Stimulated activated naive B cell treated with anti-CD40 and anti-IgM and Interleukin-4, amounts not matched to agents 10 μg/mL and 1 μg/mL and 100 μg/mL, for 72 hours (primary cell): ENCODE measurements at regions not wholly inside any gene's neighbourhood (a gene's known extent, or its start where the extent isn't known, plus 50 kb on each side); places are given as distances from the start of the nearest gene placed in this dataset.

Experiments
- ATAC-seq, 2 donors: fragments of 150-1000 bp; cut with Tn5 transposase; replicated peaks; 2 replicates each; pipeline ENCODE4 v1.10.0; 2021; ENCODE audit warnings: moderate library complexity in 1 of 2
- DNase-seq: peaks from one replicate; pipeline ENCODE4 v3.0.0; 2021
- H3K27ac Mint-ChIP-seq: one replicate; pipeline ENCODE4 v1.8.0; 2022; ENCODE audit warnings: mild to moderate bottlenecking, mixed read lengths
- H3K27me3 Mint-ChIP-seq, 2 donors: one replicate each; pipeline ENCODE4 v1.8.0; 2022; ENCODE audit warnings: mixed read lengths in 2 of 2
- H3K36me3 Mint-ChIP-seq, 2 donors: one replicate each; pipeline ENCODE4 v1.8.0; 2022; ENCODE audit warnings: mixed read lengths in 2 of 2, mild to moderate bottlenecking in 1 of 2
- H3K4me1 Mint-ChIP-seq, 2 donors: one replicate each; pipeline ENCODE4 v1.8.0; 2022; ENCODE audit warnings: mixed read lengths in 2 of 2, mild to moderate bottlenecking in 1 of 2
- H3K4me3 Mint-ChIP-seq, 2 donors: one replicate each; pipeline ENCODE4 v1.8.0; 2022; ENCODE audit warnings: mild to moderate bottlenecking in 2 of 2, mixed read lengths in 2 of 2, moderate library complexity in 1 of 2
- H3K9me3 Mint-ChIP-seq, 2 donors: one replicate each; pipeline ENCODE4 v1.8.0; 2022; ENCODE audit warnings: mixed read lengths in 2 of 2, mild to moderate bottlenecking in 1 of 2

DNA sequence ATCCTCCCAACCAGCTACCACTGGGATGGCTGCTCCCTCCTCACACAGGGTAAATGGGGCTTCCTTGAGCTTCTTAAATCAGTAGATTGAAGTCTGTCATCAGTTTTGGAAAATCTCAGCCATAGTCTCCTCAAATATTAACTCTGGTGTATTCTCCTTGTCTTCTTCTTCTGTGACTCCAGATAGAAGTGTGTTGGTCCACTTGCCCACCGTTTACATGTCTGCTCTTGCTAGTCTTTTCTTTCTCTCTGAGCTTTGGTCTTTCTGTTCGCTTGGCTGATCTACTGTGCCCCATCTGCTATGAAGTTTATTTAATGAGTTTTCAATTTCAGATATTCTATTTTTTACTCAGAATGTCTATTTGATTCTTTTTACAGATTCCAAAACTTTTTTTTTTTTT, 281.7 kb upstream of the HDAC4 start:
- peaks cover 30 to 38% of the 10 kb centered on the region in 2 donors for H3K27me3 Mint-ChIP-seq
- no peaks in the 10 kb centered on the region for H3K36me3 Mint-ChIP-seq
- no peak for DNase-seq
- H3K27ac Mint-ChIP-seq: no peak overlapping the region
- ATAC-seq: no peak
- no peak overlapping the region for H3K4me3 Mint-ChIP-seq
- H3K4me1 Mint-ChIP-seq: no peaks in the 10 kb centered on the region
- H3K9me3 Mint-ChIP-seq: peaks cover 5 to 6% of the 10 kb centered on the region in 2 donors

DNA sequence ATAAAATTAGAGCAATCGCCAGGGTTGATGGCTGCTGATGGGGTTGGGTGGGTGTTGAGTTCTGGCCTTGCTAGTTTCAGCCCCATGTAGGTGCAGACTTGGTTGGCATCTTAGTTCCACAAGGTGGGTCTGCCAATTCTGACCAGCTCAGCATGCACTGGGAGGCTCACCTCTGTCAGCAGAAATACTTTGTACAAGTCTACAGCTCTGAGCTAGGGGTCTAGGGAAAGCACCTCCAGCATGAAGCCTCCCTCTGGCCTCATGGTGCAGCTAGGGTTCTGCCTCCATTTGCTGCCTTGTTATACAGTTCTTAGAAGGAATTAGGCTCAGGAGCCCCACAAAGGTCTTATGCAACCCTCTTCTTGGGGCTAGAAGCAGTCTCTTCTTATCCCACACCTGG, 278.9 kb upstream of the HDAC4 start:
- H3K36me3 Mint-ChIP-seq: no peaks in the 10 kb centered on the region
- H3K4me1 Mint-ChIP-seq: no peaks in the 10 kb centered on the region
- H3K9me3 Mint-ChIP-seq: peaks cover 5 to 6% of the 10 kb centered on the region in 2 donors
- DNase-seq (no peak), ATAC-seq (no peak)
- no peak overlapping the region for H3K4me3 Mint-ChIP-seq
- no peak overlapping the region for H3K27ac Mint-ChIP-seq
- peaks cover 24 to 27% of the 10 kb centered on the region in 2 donors for H3K27me3 Mint-ChIP-seq

DNA sequence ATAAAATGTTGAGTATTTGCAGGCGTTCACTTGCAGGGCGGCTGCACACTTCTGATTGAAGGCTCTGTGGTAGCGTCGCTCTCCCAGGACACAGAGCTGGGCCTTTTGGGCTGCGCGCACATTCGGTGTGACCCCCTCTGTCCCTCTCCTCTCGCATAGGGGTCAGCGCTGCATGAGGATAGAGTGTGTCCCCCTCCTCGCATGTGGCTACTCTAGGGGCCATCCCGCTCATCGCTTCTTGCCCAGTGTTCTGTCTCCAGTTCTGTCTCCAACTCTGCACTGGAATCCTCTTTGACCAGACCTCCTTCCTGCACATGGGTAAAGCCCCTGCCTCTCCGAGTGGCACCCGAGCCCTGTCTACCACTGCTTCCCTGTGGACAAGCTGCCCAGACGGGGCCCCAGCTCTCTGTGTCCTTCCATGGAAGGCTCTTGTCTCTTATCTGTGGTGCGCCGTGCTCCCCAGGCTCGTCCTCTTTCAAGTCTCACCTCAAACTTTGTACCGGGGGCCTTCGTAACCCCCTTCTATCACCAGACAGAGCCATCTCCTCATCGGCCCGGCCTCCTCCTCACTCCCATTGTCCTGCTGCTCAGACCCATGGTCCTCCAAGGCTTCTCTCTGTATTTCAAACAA, 278.0 kb upstream of the HDAC4 start:
- DNase-seq (no peak), ATAC-seq (no peak)
- peaks cover 5 to 6% of the 10 kb centered on the region in 2 donors for H3K9me3 Mint-ChIP-seq
- no peak overlapping the region for H3K27ac Mint-ChIP-seq
- H3K36me3 Mint-ChIP-seq: no peaks in the 10 kb centered on the region
- peaks cover 15 to 17% of the 10 kb centered on the region in 2 donors for H3K27me3 Mint-ChIP-seq
- no peaks in the 10 kb centered on the region for H3K4me1 Mint-ChIP-seq
- H3K4me3 Mint-ChIP-seq: no peak overlapping the region

DNA sequence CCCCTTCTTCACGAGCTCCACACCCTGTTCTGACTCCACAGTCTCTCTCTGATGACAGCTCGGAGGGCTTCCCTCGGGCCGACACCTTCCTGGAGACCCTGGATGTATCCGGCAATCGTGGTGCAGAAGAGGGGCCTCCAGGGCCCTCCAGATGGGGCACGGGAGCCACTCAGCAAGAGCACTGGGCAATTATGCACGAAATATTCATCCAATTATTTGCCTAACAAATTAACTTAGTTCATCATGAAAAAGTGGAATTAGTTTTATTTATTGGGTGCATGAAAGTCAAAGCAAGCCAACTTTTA, 277.3 kb upstream of the HDAC4 start:
- DNase-seq: no peak
- peaks cover 11 to 13% of the 10 kb centered on the region in 2 donors for H3K27me3 Mint-ChIP-seq

DNA sequence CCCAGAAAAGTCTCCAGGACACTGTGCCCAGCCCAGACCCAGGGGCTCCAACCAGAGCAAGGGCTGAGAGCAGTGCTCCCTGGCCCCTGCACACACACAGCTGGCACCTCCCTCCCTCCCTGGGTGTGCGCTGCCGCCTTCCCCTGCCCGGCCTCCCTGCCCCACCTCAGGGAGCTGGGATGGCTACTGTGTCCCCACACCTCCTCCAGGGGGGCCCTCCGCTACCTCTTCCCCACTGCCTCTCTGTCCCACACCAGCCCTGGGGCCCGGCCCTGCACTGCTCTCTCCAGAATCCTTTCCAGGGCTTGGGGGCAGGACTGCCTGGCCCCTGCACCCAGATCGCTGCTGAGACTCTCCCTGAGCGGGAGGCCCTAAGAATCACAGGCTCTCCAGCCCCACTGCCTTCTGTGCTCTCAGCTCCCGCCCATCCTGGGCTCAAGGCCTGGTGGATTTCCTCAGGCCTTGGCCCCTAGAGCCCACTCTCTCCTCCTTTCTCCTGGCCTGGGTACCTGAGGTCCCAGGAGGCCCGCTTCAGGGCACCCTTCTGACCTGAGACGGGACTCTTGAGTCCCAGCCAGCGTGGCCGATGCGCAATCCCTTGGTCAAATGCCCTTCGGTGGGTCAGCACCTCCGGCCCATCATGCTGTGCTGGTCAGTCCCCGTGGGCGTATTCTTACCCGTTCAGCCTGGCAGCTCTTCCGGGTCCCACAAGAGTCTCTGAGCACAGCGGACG, 276.8 kb upstream of the HDAC4 start:
- ATAC-seq (no peak), DNase-seq (no peak)
- Mint-ChIP-seq H3K9me3 (peaks cover 2 to 4% of the 10 kb centered on the region in 2 donors), H3K4me3 (no peak overlapping the region), H3K27me3 (peaks cover 6 to 8% of the 10 kb centered on the region in 2 donors), H3K27ac (peak overlapping the region; percentile 33), H3K36me3 (no peaks in the 10 kb centered on the region), H3K4me1 (no peaks in the 10 kb centered on the region)

More for the DNA sequence above, 277.3 kb upstream of the HDAC4 start:
- Mint-ChIP-seq H3K36me3 (no peaks in the 10 kb centered on the region), H3K4me1 (no peaks in the 10 kb centered on the region), H3K9me3 (peaks cover 5 to 6% of the 10 kb centered on the region in 2 donors), H3K4me3 (no peak overlapping the region), H3K27ac (peak overlapping the region; percentile 33)
- ATAC-seq: no peak

DNA sequence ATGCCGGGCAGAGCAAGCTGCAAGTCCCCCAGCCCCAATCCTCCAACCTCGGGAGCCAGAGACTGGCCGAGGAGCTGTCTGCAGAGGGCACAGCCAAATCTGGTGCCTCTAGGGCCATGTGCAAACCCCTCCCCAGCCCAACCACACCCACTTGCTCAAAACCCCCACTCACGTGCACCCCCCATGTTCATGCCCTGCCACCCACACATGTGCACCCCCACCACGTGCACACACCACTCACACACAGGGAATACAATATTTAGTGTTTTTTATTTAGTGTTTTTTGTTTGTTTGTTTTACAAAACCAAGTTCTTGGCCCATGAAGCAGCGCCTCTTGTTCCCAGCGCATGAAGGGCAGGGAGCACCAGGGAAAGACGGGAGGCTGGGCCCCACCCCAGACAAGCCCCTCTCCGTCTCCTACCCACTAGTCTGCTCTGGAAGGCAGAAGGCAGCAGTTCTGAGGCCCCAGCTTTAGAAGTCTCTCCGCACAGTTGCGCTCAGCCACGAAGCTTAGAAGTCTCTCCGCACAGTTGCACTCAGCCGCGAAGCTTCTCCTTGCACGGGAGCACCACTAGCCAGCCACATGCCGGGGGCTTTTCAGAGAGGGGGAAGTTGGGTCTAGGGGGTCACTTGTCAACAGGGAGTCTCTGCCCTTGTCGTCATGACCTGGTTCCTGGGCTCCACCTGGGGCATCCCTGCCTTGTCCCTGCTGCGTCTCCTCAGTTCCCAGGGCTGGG, 276.1 kb upstream of the HDAC4 start:
- peaks cover 0 to 4% of the 10 kb centered on the region in 2 donors for H3K9me3 Mint-ChIP-seq

DNA sequence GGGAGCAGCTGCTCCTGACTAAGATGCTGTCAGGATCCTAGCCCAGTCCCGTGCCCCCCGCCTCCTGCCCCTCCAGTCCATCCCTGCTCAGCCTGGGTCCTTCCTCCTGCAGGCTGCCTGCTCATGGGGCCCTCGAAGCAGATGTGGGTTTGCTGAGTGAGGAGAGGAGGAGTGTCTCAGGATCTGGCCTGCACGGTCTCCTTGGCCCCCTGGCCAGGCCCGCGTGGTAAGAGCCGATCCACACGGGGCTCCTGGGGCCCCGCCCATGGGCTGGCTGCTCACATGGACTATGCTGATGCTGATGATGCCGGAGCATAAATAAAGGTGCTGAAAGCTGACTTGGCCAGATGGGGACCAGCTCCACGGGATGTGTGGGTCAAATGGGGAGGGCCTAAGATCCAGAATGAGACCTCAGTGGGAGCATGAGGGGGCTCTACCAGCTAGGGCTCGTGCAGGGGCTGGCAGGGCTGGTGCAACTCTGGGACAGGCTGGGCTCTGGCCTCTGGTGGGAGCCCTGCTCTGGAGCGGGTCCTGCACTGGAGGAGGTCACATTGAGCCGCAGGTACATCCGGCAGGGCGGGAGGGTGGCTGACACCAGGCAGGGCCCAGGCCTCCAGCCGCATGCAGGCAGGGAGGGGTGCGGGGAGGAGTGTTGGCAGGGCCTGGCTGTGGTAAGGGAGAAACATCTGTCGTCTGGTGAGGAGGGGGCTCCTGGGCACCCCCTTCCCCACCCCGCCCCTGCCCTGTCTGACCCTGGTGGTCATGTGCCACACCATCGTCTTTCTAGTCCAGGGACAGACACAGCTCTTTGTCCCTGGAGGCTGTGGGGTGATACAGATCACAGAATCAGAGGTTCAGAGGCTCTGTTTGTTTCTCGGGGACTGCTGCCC, 275.3 kb upstream of the HDAC4 start:
- ATAC-seq (no peak), DNase-seq (no peak)
- Mint-ChIP-seq H3K27ac (no peak overlapping the region), H3K9me3 (peaks cover 0 to 4% of the 10 kb centered on the region in 2 donors), H3K4me3 (no peak overlapping the region), H3K27me3 (peaks cover 5 to 6% of the 10 kb centered on the region in 2 donors), H3K4me1 (no peaks in the 10 kb centered on the region), H3K36me3 (no peaks in the 10 kb centered on the region)

More for the DNA sequence above, 276.1 kb upstream of the HDAC4 start:
- H3K27ac Mint-ChIP-seq: no peak overlapping the region
- H3K4me1 Mint-ChIP-seq: no peaks in the 10 kb centered on the region
- H3K27me3 Mint-ChIP-seq: peaks cover 5 to 6% of the 10 kb centered on the region in 2 donors
- no peak overlapping the region for H3K4me3 Mint-ChIP-seq
- ATAC-seq (no peak), DNase-seq (no peak)
- H3K36me3 Mint-ChIP-seq: no peaks in the 10 kb centered on the region

DNA sequence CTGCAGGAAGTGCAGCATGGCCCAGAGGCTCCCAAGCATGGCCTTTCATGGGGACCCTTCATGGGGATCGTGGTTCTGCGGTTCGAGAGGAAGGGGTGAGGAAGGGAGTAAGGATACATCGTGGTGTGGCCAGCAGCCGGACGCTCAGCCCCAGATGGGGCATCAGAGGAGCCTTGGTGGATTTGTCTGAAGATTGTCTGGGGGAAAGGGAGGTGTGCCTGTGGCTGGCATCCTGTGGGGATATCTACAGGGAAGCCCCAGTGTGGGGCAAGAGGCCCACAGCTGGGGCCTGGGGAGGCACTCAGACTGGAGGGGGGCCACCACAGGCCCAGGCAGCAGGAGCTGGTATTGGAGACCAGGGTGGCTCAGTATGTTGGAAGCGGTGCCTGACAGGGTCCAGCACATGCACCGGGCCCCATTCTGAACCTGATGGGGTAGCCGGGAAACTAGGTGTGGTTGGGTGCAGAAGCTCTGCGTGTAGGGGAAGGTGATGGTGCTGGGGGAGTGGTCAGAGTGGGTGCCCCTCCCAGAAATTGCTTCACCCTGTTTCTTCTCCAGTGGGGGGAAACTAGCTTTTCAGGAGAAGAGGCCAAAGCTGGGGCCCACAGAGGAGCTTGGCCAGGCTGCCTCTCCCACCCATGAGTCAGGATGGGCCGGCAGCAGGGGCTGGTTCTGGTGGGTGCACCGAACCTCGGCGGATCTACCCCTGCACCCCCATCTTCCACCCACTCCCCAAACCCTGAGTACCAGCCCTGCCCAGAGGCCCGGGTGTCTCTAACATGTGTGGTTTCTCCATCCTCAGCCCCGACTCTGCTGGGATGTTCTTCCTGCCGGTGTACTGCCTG, 274.4 kb upstream of the HDAC4 start:
- no peak overlapping the region for H3K27ac Mint-ChIP-seq

DNA sequence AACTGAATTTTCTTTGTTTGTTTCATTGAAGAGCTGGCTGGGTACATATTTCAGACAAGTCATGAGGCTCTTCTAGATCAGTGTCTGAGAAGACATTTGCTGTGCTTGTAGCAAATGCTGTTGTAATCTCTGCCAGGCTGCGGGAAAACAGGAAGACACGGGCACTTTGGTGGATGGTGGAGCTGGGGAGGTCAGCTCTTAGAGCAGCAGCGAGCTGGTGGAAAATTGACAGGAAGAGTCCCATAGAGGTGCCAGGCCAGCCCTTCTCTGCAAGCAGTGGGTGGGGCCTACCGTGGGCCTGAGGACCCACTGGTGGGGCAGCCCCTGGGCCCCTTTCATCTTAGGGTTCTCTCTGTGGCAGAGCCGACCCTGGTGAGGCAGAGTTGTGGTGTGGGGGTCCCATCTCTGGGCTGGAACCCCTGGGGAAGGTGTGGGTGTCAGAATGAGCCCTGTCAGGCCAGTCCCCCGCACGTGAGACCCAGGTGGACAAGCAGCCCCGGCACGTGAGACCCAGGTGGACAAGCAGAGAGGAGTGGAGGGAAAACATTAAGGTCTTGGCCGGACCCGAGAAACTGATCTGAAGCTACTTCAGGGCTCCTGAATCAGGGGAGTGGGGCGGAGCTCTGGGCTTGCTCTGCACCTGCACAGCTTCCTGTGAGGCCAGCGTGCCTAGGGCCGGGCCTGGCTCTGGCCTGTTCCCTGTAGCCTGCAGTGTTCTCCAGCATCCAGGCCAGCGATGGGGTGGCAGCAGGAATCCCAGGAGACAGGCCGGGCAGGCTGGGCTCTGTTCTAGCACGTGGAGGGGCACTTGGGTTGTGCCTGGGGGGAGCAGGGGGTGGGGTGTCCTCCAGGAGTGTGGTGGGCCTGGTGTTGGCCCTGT, 273.5 kb upstream of the HDAC4 start:
- no peak overlapping the region for H3K4me3 Mint-ChIP-seq
- ATAC-seq (peak in 1 of 2 donors; percentile 7), DNase-seq (no peak)
- H3K27me3 Mint-ChIP-seq: peaks cover 5 to 6% of the 10 kb centered on the region in 2 donors
- H3K9me3 Mint-ChIP-seq: no peaks in the 10 kb centered on the region
- no peak overlapping the region for H3K27ac Mint-ChIP-seq
- no peaks in the 10 kb centered on the region for H3K36me3 Mint-ChIP-seq
- no peaks in the 10 kb centered on the region for H3K4me1 Mint-ChIP-seq

More for the DNA sequence above, 274.4 kb upstream of the HDAC4 start:
- H3K36me3 Mint-ChIP-seq: no peaks in the 10 kb centered on the region
- H3K9me3 Mint-ChIP-seq: peaks cover 0 to 2% of the 10 kb centered on the region in 2 donors
- H3K4me1 Mint-ChIP-seq: no peaks in the 10 kb centered on the region
- ATAC-seq (no peak), DNase-seq (no peak)
- peaks cover 5 to 6% of the 10 kb centered on the region in 2 donors for H3K27me3 Mint-ChIP-seq
- no peak overlapping the region for H3K4me3 Mint-ChIP-seq

DNA sequence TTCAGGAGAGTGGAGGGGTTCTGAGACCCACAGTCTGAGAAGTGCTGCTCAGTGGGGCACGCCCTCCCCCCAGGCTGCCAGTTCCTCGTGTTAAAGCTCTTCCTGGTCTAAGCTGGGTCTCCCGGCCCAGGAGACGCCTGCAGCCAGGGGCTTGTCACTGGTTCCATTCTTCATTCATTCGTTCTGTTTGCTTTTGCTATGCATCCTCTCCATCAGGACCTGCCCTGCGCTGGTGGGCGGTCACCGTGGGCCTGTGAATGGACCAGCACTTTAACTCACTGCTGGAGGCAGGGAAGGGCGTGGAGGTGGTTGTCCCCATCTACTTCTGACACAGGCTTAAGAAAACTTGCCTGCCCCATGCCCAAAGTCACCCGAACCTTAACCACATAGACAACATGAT, 272.8 kb upstream of the HDAC4 start:
- H3K4me1 Mint-ChIP-seq: no peaks in the 10 kb centered on the region

DNA sequence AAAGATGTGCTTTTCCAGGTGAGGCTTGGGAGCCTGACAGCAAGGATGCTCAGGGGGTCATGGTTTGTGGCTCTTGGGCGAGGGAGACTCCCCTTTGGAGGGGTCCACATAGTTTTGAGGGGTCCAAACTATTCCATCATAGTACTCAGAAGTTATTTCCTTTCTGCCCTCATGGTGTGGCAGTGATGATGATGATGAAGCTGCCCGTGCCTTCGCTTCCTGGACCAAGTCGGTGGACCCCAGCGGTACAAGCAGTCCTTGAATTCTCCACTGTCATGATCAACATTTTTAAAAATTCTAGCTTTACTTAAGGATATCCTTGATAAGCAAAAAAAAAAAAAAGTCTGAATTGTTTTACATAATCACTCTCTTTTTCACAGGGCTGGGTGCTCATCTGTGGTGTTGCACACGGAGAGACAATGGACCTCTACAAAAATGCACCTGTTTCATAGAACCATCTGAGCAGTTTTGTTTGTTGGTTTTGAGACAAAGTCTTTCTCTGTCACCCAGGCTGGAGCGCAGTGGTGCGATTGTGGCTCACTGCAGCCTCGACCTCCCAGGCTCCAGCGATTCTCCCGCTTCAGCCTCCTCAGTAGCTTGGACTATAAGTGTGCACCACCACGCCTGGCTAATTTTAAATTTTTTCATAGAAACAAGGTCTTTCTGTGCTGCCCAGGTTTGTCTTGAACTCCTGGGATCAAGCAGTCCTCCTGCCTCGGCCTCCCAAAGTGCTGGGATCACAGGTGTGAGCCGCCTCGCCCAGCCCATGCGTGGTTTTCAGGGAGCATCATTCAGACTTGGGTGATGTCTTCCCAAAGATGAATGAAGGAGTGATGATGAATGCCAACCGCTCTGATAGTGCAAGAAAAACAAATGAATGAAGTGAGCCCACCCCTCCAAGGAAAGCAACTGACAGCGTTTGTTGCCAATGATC, 271.4 kb upstream of the HDAC4 start:
- DNase-seq (no peak), ATAC-seq (no peak)
- H3K27ac Mint-ChIP-seq: no peak overlapping the region
- no peaks in the 10 kb centered on the region for H3K9me3 Mint-ChIP-seq
- no peaks in the 10 kb centered on the region for H3K4me1 Mint-ChIP-seq
- no peaks in the 10 kb centered on the region for H3K36me3 Mint-ChIP-seq
- H3K27me3 Mint-ChIP-seq: no peaks in the 10 kb centered on the region
- no peak overlapping the region for H3K4me3 Mint-ChIP-seq

More for the DNA sequence above, 272.8 kb upstream of the HDAC4 start:
- ATAC-seq (no peak), DNase-seq (no peak)
- Mint-ChIP-seq H3K36me3 (no peaks in the 10 kb centered on the region), H3K27me3 (peaks cover 0 to 6% of the 10 kb centered on the region in 2 donors), H3K9me3 (no peaks in the 10 kb centered on the region), H3K4me3 (no peak overlapping the region), H3K27ac (no peak overlapping the region)

DNA sequence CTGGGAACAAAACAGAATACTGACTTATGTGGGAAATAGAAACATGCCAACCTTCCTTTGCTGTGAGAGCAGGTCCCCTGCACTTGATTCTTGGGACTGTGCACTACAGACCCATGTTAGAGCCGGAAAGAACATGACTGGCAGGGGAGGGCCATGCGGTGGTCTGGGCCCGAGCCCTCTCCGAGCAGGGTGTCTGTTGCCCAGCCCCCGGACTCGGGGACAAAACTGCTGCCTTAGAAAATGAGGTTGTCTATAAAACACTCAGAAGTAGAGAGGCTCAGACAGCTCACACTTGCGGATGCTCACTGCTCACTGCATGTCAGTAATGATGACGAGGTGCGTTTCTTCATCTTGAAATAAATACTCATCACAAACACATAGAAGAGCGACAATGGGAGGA, 270.7 kb upstream of the HDAC4 start:
- Mint-ChIP-seq H3K27ac (no peak overlapping the region), H3K4me1 (no peaks in the 10 kb centered on the region), H3K4me3 (no peak overlapping the region), H3K36me3 (no peaks in the 10 kb centered on the region), H3K27me3 (no peaks in the 10 kb centered on the region), H3K9me3 (no peaks in the 10 kb centered on the region)
- ATAC-seq (no peak), DNase-seq (no peak)
